GM21390 (cell line): ENCODE measurements at regions not wholly inside any gene's neighbourhood (a gene's known extent, or its start where the extent isn't known, plus 50 kb on each side); places are given as distances from the start of the nearest gene placed in this dataset.

Experiments used
- ATAC-seq: cut with Tn5 transposase; IDR thresholded peaks from one replicate; pipeline ENCODE4 v1.9.1; 2021; ENCODE audit not compliant: unreplicated experiment

- no peak for ATAC-seq
Measured at GRCh38 chr9:88753691-88754367, 218.9 kb downstream of the NXNL2 start.

DNA sequence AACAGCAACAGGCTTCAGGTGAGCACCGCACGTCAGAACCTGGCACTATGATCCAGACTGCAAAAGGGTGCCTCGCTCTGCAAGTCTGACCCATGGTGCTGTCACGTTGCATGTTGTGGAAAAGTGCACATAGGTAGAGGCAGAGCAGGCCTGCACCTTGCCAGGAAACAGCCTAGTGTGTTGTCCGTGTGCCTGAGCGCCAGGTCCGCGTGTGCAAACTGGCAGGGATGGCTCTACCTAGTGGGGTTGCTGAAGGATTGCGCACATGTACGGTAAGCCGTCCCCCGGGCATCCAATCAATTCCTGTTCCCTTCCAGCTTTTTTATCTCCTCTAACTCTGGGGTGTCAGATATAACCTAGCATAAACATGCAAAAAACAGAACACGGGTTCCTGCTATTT, 219.5 kb downstream of the NXNL2 start:
- no peak for ATAC-seq

- ATAC-seq: no peak
Measured at GRCh38 chr9:88754886-88755285, 219.9 kb downstream of the NXNL2 start.

- ATAC-seq: no peak
Measured at GRCh38 chr9:88757406-88758010, 222.5 kb downstream of the NXNL2 start.

GRCh38 chr9:88759364-88759763, 224.4 kb downstream of the NXNL2 start:
- no peak for ATAC-seq

GRCh38 chr9:88766778-88767503, 224.3 kb upstream of the S1PR3 start:
- ATAC-seq: no peak

DNA sequence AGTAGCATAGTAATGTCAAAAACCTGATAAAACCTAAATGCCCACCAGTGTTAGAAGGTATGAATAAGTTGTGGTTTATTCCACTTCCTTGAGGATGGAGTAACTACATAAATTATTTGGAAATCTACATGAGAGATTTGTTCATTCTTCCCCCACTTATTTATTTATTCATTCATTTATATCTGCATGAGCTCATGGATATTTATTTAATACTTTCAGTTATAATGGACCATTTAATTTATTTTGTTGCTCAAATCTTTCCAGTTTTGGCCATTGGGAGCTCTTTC, 223.8 kb upstream of the S1PR3 start:
- no peak for ATAC-seq

- ATAC-seq: no peak
Measured at GRCh38 chr9:88772575-88772974, 218.7 kb upstream of the S1PR3 start.

GRCh38 chr9:88773126-88773525, 218.1 kb upstream of the S1PR3 start:
- ATAC-seq: no peak

DNA sequence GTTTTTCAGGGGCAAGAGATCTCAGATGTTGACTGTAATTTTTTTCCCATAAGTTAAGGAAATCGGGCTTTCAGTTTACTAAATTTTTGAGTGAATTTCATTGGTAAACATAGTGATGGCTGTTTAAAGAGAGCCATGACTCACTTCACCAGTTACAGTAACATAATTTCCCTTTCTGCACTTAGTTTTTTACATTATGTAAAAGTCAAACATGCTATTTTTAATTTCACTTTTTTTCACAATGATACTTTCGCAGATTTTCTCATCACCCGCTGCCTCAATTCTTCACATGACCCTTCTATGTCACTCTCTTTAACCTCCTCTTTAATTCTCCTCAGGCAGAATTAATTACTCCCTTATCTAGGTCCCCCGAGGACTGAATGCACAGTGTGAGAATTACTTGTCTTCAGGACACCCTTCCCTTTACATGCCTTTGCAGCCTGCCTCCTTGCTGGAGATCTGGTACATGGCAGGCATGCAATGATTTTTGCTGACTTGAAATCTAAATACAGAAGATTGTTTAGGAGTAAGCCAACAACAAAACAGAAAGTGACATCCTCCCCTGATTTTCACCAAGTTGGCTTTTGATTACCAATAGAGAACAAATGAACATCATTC, 217.5 kb upstream of the S1PR3 start:
- ATAC-seq: no peak

DNA sequence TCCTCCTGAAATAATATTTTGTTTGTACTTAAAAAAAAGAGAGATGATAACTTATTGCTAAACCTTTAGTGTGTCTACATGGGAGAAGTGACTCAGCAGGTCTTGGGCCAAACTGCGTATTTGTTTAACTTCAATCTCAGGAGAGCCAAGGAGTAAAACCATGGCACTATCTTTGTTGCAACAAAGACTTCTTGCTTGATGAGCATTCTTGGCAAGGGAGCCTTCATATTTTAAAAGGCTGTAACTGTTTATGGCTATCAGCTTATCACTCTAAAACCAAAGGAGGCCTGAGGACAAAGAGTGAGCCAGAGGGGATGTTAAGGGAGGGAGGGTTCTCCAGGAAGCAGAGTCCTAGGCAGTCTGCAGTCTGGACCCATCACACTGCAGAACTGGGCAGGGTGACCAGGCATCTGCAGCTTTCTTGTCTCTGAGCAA, 216.2 kb upstream of the S1PR3 start:
- no peak for ATAC-seq

DNA sequence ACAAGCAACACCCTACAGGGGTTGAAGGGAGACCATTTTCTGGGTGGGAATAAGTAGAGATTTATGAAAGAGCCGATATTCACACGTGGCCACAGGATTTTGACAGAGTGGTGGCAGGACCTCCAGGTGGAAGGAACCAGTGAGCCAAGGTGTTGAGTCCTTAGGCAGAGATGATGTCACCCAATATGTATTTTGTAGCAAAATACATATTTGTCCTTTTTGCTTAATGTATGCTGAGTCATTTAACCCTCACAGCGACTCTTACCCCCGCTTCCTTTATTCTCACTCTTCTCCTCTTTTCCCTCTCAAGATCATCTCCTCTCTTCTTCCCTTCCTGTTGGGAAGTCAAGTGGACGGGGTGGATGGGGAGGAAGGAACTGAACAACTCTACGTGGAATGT, 215.7 kb upstream of the S1PR3 start:
- no peak for ATAC-seq

DNA sequence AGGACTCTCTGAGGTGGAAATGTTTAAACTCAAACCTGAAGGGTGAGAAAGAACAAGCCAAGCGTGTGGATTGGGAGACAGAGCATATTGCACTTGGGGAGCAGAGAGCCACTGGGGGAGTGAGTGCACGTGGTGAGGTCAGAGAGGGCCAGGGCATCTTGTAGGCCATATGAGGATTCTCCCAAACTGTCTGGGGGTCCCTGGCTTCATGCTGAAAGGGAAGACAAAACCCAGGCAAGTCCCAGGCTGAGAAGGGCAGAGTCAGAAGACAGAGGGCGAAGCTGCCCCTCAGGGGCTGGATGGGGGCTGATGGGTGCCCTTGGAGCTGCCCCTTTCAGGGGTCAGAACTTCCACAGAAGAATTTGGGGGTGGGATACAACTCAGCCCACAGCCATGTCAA, 215.3 kb upstream of the S1PR3 start:
- ATAC-seq: no peak

GRCh38 chr9:88776717-88777497, 214.4 kb upstream of the S1PR3 start:
- no peak for ATAC-seq

DNA sequence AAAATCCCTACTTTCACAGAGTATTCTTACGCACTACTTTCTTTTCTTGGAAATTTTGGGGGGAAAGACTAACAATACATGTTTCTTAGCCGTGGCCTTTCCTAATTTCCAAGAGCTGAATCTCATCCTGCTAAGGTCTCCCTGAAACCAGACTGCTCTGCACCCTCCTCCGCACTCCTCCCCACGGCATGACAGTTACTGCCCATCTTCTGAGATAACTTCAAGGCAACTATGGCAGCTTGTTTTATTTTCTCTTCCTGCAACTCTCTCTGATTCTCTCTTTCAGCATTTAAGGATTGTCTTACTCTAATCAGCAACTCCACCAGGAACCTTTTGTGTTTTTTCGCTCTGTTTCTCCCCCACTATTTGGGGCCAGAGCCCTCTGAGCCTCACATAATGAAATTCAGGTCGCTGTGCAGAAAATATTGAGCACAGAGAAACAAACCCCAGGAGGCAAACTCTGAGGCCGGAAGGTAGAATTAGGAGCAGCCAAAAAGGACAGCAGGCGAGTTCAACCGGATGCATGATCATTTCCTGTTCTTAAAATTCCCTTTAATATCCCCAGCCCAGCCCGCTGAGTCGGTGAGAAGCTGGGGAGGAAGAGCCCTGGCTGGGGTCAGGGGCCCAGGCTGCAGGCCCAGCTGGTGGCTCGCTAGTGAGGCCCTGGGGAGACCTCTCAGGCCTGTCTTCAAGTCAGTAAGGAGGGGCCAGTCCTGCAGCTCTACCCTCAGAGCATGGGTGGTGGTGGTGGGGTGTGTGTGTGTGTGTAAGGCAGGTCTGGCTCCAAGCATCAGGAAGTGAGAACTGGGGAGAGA, 213.6 kb upstream of the S1PR3 start:
- no peak for ATAC-seq

GRCh38 chr9:88781628-88782391, 209.5 kb upstream of the S1PR3 start:
- no peak for ATAC-seq

- no peak for ATAC-seq
Measured at GRCh38 chr9:88782931-88783710, 208.1 kb upstream of the S1PR3 start.

- ATAC-seq: no peak
Measured at GRCh38 chr9:88783711-88784083, 207.6 kb upstream of the S1PR3 start.

GRCh38 chr9:88784960-88785359, 206.3 kb upstream of the S1PR3 start:
- no peak for ATAC-seq
